Retinal pigment epithelial cell (primary cell): ENCODE measurements at regions not wholly inside any gene's neighbourhood (a gene's known extent, or its start where the extent isn't known, plus 50 kb on each side); places are given as distances from the start of the nearest gene placed in this dataset.

Source experiments
- DNase-seq: peaks from one replicate; pipeline ENCODE4 v3.0.0-alpha.2; 2010; ENCODE audit warnings: low read depth
- H3K4me3 ChIP-seq: 2 replicates; pipeline ENCODE4 v1.5.1; 2011; ENCODE audit warnings: mild to moderate bottlenecking, low read length, control low read depth, moderate library complexity
- CTCF ChIP-seq: conservative IDR thresholded peaks from 2 replicates; pipeline ENCODE4 v1.5.1; 2011; ENCODE audit warnings: low read depth, low read length, control low read depth, inconsistent platforms

GRCh38 chr12:91767237-91767636 lies 378.4 kb downstream of the BTG1 start:
- TF ChIP-seq CTCF = no peak
- no peak for DNase-seq
- H3K4me3 ChIP-seq = no peak overlapping the region

- no peak overlapping the region for H3K4me3 ChIP-seq
- DNase-seq = no peak
- TF ChIP-seq CTCF = no peak
These were observed 379.2 kb downstream of the BTG1 start for GRCh38 chr12:91766454-91766853.

- no peak overlapping the region for H3K4me3 ChIP-seq
- no peak for TF ChIP-seq CTCF
- no peak for DNase-seq
These were observed 381.8 kb downstream of the BTG1 start for GRCh38 chr12:91763654-91764370.

GRCh38 chr12:91753649-91754048 lies 392.0 kb downstream of the BTG1 start:
- TF ChIP-seq CTCF = no peak
- DNase-seq = no peak
- H3K4me3 ChIP-seq = no peak overlapping the region

- TF ChIP-seq CTCF = no peak
- no peak overlapping the region for H3K4me3 ChIP-seq
- DNase-seq = no peak
These were observed 398.7 kb downstream of the BTG1 start for GRCh38 chr12:91746976-91747375.

- H3K4me3 ChIP-seq = no peak overlapping the region
- DNase-seq = no peak
- TF ChIP-seq CTCF = no peak
These were observed 401.0 kb downstream of the BTG1 start for GRCh38 chr12:91744597-91744996.

GRCh38 chr12:91743704-91744321 lies 401.8 kb downstream of the BTG1 start:
- no peak overlapping the region for H3K4me3 ChIP-seq
- DNase-seq = no peak
- TF ChIP-seq CTCF = no peak
